Kidney (tissue), 13 donors: ENCODE measurements at regions not wholly inside any gene's neighbourhood (a gene's known extent, or its start where the extent isn't known, plus 50 kb on each side); places are given as distances from the start of the nearest gene placed in this dataset.

Source experiments
- DNase-seq, 5 donors: peaks; one replicate each; pipeline ENCODE4 v3.0.0-alpha.2; 2013 to 2020
- FAIRE-seq: peaks from 2 replicates; lab custom pipeline; 2012; peaks lifted over from hg19 to GRCh38; lab: Jason Lieb, UNC
- H3K27ac ChIP-seq, 2 donors: one replicate each; pipeline ENCODE4 v1.7.0; 2013; ENCODE audit warnings: low read depth in 2 of 2, low read length in 2 of 2, inconsistent platforms in 1 of 2
- H3K27me3 ChIP-seq: one replicate; pipeline ENCODE4 v1.7.1; 2013; ENCODE audit warnings: low read length, inconsistent platforms; ENCODE audit not compliant: control insufficient read depth, insufficient read depth
- H3K36me3 ChIP-seq, 3 donors: one replicate each; pipeline versions ENCODE4 v1.7.0 to v1.7.1; 2013; ENCODE audit warnings: low read length in 3 of 3, control low read depth in 1 of 3, inconsistent platforms in 1 of 3; ENCODE audit not compliant: insufficient read depth in 3 of 3, control insufficient read depth in 2 of 3
- H3K4me1 ChIP-seq, 3 donors: one replicate each; pipeline versions ENCODE4 v1.7.0 to v1.7.1; 2013; ENCODE audit warnings: low read length in 3 of 3, inconsistent platforms in 1 of 3, low read depth in 1 of 3; ENCODE audit not compliant: control insufficient read depth in 2 of 3, insufficient read depth in 2 of 3
- H3K4me3 ChIP-seq, 3 donors: one replicate each; pipeline versions ENCODE4 v1.7.0 to v1.8.1; 2013; ENCODE audit warnings: low read length in 3 of 3, control low read depth in 1 of 3, inconsistent platforms in 1 of 3
- H3K9ac ChIP-seq, 3 donors: one replicate each; pipeline versions ENCODE4 v1.7.0 to v1.7.1; 2013; ENCODE audit warnings: low read length in 3 of 3, control low read depth in 1 of 3, inconsistent platforms in 1 of 3
- H3K9me3 ChIP-seq, 3 donors: one replicate each; pipeline versions ENCODE4 v1.7.0 to v1.7.1; 2013; ENCODE audit warnings: low read length in 3 of 3, control low read depth in 1 of 3, inconsistent platforms in 1 of 3; ENCODE audit not compliant: control insufficient read depth in 2 of 3, insufficient read depth in 1 of 3
- intact Hi-C: fragments of 100-400 bp; cut with DNase I; formaldehyde crosslinking; loops from one replicate; pipeline ENCODE4 v1.11.1; 2022
- TF ChIP-seq, protein P1 (sequence below): IDR thresholded peaks from 3 replicates; pipeline ENCODE4 v1.5.1; 2012; ENCODE audit warnings: mild to moderate bottlenecking, moderate library complexity, borderline replicate concordance; ENCODE audit not compliant: insufficient read depth; ENCODE audit errors: extremely low read depth
- donor health status: control.
- donor health status: control.
- donor health status: control.
- donor health status: control.
- donor health status: control.
- donor health status: DM: yes; HTN: yes; CAD: no.
- donor health status: Normal renal cell carcinoma (clear cell type).

DNA sequence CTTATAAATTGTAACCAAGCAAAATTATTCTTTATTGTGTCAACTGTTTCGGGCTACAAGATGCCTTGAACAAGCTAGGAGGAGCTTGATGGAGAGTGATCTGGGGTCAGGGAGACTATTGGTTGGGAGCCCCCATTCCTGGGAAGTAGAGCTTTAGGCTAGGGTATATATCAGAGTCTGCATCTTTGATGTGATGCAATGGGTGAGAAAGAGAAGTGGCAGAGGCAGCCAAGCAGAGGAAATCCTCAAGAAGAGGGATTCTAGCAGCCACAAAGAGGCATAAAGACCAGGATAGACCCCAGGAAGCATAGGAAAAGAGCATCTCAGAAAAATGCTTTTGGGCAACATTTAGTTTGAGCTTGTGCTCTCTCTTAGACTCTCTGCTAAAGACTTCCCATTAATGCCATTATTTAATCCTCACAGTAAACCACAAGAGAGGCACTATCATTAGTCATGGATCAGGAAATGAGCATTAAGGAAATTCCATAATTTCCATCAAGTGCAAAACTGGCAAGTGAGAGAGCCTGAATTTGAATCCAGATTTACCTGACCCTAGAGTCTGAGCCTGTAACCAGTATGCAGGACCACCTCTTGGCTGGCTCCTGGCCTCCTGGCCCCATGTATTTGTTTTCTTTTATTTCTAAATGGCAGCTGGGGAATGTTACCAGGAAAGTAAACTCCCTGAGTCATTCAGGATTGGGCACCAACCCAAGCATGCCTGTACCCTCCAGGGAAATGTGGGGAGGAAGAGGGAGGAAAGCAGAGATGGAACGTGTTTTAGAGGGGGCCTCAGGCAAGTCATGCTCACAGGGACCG, 118.7 kb downstream of the RPL22L1 start:
- Histone ChIP-seq H3K27me3 (no peaks in the 10 kb centered on the region), H3K9ac (no peak overlapping the region), H3K36me3 (no peaks in the 10 kb centered on the region), H3K4me3 (no peak overlapping the region), H3K4me1 (peaks cover 3 to 13% (median 3%) of the 10 kb centered on the region in 3 donors), H3K9me3 (no peaks in the 10 kb centered on the region), H3K27ac (peak overlapping the region; percentile 49 to 56)
- DNase-seq, result peak; percentile 13 to 82 (median 39)
- no peak for FAIRE-seq
- intact Hi-C loops, result no loop called here
- TF ChIP-seq, protein P1, sequence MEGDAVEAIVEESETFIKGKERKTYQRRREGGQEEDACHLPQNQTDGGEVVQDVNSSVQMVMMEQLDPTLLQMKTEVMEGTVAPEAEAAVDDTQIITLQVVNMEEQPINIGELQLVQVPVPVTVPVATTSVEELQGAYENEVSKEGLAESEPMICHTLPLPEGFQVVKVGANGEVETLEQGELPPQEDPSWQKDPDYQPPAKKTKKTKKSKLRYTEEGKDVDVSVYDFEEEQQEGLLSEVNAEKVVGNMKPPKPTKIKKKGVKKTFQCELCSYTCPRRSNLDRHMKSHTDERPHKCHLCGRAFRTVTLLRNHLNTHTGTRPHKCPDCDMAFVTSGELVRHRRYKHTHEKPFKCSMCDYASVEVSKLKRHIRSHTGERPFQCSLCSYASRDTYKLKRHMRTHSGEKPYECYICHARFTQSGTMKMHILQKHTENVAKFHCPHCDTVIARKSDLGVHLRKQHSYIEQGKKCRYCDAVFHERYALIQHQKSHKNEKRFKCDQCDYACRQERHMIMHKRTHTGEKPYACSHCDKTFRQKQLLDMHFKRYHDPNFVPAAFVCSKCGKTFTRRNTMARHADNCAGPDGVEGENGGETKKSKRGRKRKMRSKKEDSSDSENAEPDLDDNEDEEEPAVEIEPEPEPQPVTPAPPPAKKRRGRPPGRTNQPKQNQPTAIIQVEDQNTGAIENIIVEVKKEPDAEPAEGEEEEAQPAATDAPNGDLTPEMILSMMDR, result no peak

- H3K9ac ChIP-seq, result no peak overlapping the region
- intact Hi-C loops, result no loop called here
- FAIRE-seq, result no peak
Observed at GRCh38 chr3:170750478-170750830, 119.5 kb downstream of the RPL22L1 start.

GRCh38 chr3:170749765-170750477, 120.1 kb downstream of the RPL22L1 start:
- Histone ChIP-seq H3K4me3 (no peak overlapping the region), H3K27me3 (no peaks in the 10 kb centered on the region), H3K4me1 (peaks cover 3 to 13% (median 3%) of the 10 kb centered on the region in 3 donors), H3K36me3 (no peaks in the 10 kb centered on the region), H3K9me3 (no peaks in the 10 kb centered on the region), H3K9ac (no peak overlapping the region), H3K27ac (no peak overlapping the region)
- DNase-seq, result no peak
- intact Hi-C loops, result no loop called here
- FAIRE-seq, result no peak
- TF ChIP-seq, protein P1, result no peak

More at GRCh38 chr3:170750478-170750830, 119.5 kb downstream of the RPL22L1 start:
- Histone ChIP-seq H3K36me3 (no peaks in the 10 kb centered on the region), H3K9me3 (no peaks in the 10 kb centered on the region), H3K27me3 (no peaks in the 10 kb centered on the region), H3K27ac (no peak overlapping the region), H3K4me1 (peaks cover 3 to 13% (median 3%) of the 10 kb centered on the region in 3 donors), H3K4me3 (no peak overlapping the region)
- TF ChIP-seq, protein P1, result no peak
- DNase-seq, result no peak
